Muscle layer of duodenum (tissue), 2 donors: ENCODE measurements at regions not wholly inside any gene's neighbourhood (a gene's known extent, or its start where the extent isn't known, plus 50 kb on each side); places are given as distances from the start of the nearest gene placed in this dataset.
"Not testable (repeated sequence)": the region's sequence is repeated elsewhere in the genome, so short reads cannot be mapped to it uniquely, and the experiment has no call there.

Experiments
- H3K27ac ChIP-seq: one replicate; pipeline ENCODE4 v1.7.0; 2013; ENCODE audit warnings: mild to moderate bottlenecking, low read length
- H3K27me3 ChIP-seq: one replicate; pipeline ENCODE4 v1.7.0; 2013; ENCODE audit warnings: low read depth, mild to moderate bottlenecking, control low read depth, low read length
- H3K36me3 ChIP-seq, 2 donors: one replicate each; pipeline ENCODE4 v1.7.0; 2013; ENCODE audit warnings: low read length in 2 of 2, control low read depth in 1 of 2, mild to moderate bottlenecking in 1 of 2; ENCODE audit not compliant: insufficient read depth in 2 of 2, control insufficient read depth in 1 of 2
- H3K4me1 ChIP-seq, 2 donors: one replicate each; pipeline ENCODE4 v1.7.0; 2013; ENCODE audit warnings: low read length in 2 of 2, mild to moderate bottlenecking in 2 of 2, control low read depth in 1 of 2, moderate library complexity in 1 of 2; ENCODE audit not compliant: insufficient read depth in 2 of 2, control insufficient read depth in 1 of 2
- H3K4me3 ChIP-seq, 2 donors: one replicate each; pipeline ENCODE4 v1.7.0; 2013; ENCODE audit warnings: low read length in 2 of 2, low read depth in 1 of 2, mild to moderate bottlenecking in 1 of 2
- H3K9me3 ChIP-seq, 2 donors: one replicate each; pipeline ENCODE4 v1.7.0; 2013; ENCODE audit warnings: low read length in 2 of 2, control low read depth in 1 of 2, mild to moderate bottlenecking in 1 of 2; ENCODE audit not compliant: control insufficient read depth in 1 of 2
- donor health status: healthy.

DNA sequence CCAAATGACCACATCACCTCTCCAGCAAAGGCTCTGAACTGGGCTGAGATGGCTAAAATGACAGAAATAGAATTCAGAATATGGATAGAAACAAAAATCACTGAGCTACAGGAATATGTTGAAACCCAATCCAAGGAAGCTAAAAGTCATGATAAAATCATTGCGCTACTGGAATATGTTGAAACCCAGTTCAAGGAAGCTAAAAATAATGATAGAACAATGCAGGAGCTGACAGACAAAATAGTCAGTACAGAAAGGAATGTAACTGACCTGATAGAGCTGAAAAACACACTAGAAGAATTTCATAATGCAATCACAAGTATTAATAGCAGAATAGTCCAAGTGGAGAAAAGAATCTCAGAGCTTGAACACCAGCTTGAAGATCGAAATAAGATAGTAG is 394.9 kb upstream of the GRAMD2B start:
- Histone ChIP-seq H3K4me3 (no peak overlapping the region), H3K27ac (no peak overlapping the region), H3K36me3 (no peaks in the 10 kb centered on the region), H3K27me3 (no peaks in the 10 kb centered on the region), H3K4me1 (no peaks in the 10 kb centered on the region), H3K9me3 (peaks cover 0 to 24% of the 10 kb centered on the region in 2 donors)

DNA sequence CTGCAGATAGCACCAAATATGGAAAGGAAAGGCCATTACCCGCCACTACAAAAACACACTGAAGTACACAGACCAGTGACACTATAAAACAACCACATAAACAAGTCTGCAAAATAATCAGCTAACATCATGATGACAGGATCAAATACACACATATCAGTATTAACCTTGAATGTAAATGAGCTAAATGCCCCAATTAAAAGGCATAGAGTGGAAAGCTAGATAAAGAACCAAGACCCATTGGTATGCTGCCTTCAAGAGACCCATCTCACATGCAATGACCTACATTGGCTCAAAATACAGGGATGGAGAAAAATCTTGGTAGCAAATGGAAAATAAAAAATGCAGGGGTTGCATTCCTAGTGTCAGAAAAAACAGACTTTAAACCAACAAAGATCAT is 393.9 kb upstream of the GRAMD2B start:
- H3K4me3 ChIP-seq, H3K36me3 ChIP-seq, H3K27me3 ChIP-seq, H3K4me1 ChIP-seq, H3K27ac ChIP-seq: not testable (repeated sequence)
- H3K9me3 ChIP-seq, result peaks cover 0 to 24% of the 10 kb centered on the region in 2 donors

DNA sequence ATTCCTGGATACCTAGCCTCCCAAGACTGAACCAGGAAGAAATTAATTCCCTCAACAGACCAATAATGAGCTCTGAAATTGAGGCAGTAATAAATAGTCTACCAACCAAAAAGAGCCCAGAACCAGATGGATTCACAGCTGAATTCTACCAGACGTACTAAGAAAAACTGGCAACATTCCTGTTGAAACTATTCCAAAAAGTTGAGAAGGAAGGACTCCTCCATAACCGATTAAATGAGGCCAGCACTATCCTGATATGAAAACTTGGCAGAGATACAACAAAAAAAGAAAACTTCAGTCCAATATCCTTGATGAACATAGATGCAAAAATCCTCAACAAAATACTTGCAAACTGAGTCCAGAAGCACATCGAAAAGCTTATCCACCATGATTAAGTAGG is 392.5 kb upstream of the GRAMD2B start:
- H3K4me1 ChIP-seq, result no peaks in the 10 kb centered on the region
- H3K4me3 ChIP-seq, result no peak overlapping the region
- no peaks in the 10 kb centered on the region for H3K27me3 ChIP-seq
- peaks cover 0 to 24% of the 10 kb centered on the region in 2 donors for H3K9me3 ChIP-seq
- no peak overlapping the region for H3K27ac ChIP-seq
- no peaks in the 10 kb centered on the region for H3K36me3 ChIP-seq

DNA sequence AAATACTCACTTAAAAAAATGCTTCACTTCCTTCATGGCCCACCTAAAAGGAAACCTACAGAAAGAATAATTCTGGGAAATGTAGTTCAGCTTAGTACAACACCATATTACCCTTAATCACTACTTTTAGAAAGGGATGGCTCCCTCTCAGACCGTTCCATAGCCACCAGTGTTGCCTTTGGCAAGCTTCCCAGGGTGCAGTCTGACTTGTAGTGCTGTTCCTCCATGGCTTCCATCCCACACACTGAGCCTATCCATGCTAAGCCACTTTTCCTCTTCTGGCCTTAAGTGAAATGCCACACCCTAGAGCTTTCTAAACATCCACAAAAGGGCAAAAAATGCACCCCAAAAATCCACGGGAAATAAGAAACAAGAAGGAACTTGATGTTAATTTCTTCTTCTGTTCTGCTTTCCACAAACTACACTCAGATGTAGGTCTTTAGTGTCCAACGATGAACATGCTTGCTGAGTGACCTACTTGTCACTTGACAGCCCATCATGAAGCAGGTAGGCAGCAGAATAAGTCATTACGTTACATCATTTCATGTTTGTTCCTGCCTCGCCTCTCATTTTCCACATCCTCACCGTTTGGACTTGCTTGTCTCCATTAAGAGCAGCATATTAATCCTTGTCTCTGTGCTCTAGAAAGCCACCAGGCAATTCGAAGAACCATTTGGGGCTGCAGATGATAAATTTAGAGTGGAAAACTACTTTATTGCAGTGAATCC is 391.1 kb upstream of the GRAMD2B start:
- H3K9me3 ChIP-seq, result peaks cover 0 to 24% of the 10 kb centered on the region in 2 donors
- no peaks in the 10 kb centered on the region for H3K36me3 ChIP-seq
- H3K4me1 ChIP-seq, result no peaks in the 10 kb centered on the region
- no peaks in the 10 kb centered on the region for H3K27me3 ChIP-seq
- no peak overlapping the region for H3K27ac ChIP-seq
- no peak overlapping the region for H3K4me3 ChIP-seq

DNA sequence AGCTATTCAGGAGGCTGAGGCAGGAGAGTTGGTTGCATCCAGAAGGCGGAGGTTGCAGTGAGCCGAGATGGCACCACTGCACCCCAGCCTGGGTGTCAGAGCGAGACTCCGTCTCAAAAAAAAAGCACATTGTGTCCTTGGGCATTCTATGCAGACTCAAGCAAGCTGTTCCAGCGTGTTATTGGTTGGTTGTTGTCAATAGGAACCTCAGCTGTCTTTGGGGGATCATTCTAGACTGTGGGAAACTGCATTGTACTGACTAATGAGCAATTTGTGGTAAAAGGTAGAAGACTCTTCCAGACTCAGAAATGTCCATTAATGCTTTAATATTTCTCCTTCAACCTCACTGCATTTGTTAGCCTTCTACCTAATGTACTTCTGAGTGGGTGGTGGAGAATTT is 379.5 kb upstream of the GRAMD2B start:
- H3K9me3 ChIP-seq, result no peaks in the 10 kb centered on the region
- H3K27ac ChIP-seq, result no peak overlapping the region
- H3K27me3 ChIP-seq, result no peaks in the 10 kb centered on the region
- no peaks in the 10 kb centered on the region for H3K36me3 ChIP-seq
- no peak overlapping the region for H3K4me3 ChIP-seq
- peaks cover 0 to 13% of the 10 kb centered on the region in 2 donors for H3K4me1 ChIP-seq

DNA sequence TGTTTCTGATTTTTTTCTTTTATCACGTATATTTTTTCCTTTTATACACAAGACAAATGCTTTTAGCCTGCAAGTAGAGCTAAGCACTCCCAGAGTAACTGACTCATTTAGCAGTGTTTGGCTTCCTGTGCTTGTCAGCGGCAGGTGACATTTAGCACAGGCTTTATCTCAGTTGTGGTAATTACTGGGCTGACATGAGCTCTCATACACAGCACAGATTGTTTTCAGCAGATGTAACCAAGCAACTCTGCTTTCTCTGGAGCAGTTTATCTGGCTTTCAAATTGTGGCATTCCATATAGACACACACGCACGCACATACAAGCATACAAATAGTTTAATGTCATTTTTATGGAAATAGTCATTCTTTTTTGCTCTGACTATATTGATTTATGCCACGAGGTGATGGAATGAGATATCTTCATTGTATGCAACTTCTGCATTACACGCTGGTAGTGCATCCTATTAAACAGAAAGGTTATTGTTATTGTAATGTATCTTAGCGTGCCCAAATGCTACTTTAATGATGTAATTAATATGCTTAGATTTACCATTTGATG is 379.0 kb upstream of the GRAMD2B start:
- Histone ChIP-seq H3K27me3 (no peaks in the 10 kb centered on the region), H3K27ac (no peak overlapping the region), H3K4me1 (peaks cover 0 to 13% of the 10 kb centered on the region in 2 donors), H3K9me3 (no peaks in the 10 kb centered on the region), H3K4me3 (no peak overlapping the region), H3K36me3 (no peaks in the 10 kb centered on the region)

DNA sequence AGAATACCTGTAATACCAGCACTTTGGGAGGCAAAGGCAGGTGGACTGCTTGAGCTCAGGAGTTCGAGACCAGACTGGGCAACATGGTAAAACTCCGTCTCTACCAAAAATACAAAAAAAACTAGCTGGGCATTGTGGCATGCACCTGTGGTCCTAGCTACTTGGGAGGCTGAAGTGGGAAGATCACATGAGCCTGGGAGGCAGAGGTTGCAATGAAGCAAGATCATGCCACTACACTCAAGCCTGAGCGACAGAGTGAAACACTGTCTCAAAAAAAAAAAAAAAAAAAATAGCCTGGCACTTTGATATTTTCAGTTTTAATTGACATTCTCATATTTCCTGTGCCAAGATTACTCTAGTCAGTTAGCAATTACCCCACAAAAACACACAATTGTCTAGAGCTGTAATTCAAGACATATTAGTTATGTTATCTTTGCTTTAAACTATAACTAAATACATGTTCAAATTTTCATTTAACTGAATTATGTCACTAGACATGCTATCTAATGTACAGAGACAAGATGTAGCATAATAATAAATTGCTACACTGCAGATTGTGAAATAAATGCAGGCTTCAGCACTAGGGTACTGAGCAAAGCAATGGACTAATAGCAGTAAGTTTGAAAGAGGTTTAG is 378.2 kb upstream of the GRAMD2B start:
- H3K9me3 ChIP-seq, result no peaks in the 10 kb centered on the region
- H3K27ac ChIP-seq, result no peak overlapping the region
- H3K4me1 ChIP-seq, result peaks cover 0 to 13% of the 10 kb centered on the region in 2 donors
- H3K36me3 ChIP-seq, result no peaks in the 10 kb centered on the region
- no peaks in the 10 kb centered on the region for H3K27me3 ChIP-seq
- H3K4me3 ChIP-seq, result no peak overlapping the region

DNA sequence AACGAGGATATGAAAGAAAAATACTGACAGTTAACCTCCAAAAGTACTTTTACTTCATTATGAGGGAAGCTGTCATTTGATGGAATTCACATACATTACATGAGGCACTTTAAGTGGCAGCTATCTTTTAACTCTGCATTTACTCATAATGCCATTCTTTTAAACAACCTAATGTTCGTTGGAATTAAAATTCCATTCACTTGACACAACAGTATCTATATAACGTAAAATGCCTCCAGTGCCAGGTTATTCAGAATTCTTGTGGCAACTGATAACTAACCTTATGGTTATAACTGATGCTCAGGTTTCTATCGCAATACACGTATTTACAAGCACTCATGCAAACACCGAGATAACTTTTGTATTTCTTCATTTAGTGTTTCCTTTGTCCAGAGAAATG is 376.9 kb upstream of the GRAMD2B start:
- peaks cover 0 to 13% of the 10 kb centered on the region in 2 donors for H3K4me1 ChIP-seq
- no peaks in the 10 kb centered on the region for H3K27me3 ChIP-seq
- no peak overlapping the region for H3K27ac ChIP-seq
- no peaks in the 10 kb centered on the region for H3K9me3 ChIP-seq
- no peak overlapping the region for H3K4me3 ChIP-seq
- no peaks in the 10 kb centered on the region for H3K36me3 ChIP-seq

DNA sequence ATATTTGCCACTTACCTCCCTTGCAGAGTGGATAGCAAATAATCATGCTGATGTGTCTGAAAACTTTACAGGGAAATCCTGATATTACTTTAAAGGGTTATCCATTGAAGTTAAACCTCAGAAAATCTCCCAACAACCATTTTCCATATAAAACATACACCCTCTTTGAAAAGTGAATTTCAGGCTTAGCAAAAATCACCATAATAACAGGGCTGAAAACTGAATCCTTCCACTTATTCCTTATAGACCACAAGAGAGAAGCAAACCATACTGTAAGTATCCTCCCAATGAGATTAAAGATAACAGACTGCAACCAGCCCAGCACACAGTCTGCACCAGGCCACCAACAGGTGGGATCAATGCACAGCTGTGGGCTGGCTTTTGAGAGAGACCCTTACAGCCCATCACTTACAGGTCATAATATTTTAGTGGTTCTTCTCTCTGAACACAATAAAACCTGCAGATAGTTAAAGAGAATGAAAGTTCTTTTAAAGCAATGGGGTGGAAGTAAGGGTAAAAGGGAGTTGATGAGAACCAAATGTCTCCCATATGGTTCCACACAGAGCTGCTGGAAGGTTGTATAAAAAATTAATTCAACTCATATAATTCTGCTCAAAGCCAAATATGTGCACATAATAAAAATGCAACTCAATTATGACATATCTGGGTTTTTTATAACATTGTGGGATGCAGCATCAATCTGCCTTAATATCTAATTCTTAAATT is 376.2 kb upstream of the GRAMD2B start:
- Histone ChIP-seq H3K4me1 (peaks cover 0 to 13% of the 10 kb centered on the region in 2 donors), H3K36me3 (no peaks in the 10 kb centered on the region), H3K27ac (no peak overlapping the region), H3K4me3 (no peak overlapping the region), H3K27me3 (no peaks in the 10 kb centered on the region), H3K9me3 (no peaks in the 10 kb centered on the region)

DNA sequence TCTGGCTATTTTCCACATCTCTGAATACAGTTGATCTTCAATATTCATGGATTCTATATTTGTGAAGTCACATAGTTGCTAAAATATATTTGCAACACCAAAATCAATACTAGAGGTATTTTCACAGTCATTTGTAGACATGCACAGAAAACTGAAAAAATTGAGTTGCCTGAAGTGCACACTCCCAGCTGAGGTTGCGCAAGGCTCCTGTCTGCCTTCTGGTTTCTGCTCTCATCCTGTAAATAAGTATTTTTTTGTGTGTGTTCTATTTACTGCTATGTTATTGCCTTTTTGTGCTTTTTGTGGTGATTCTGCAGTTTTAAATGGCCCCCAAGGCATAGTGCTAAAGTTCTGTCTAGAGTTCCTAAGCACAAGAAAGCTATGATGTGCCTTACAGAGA is 371.1 kb upstream of the GRAMD2B start:
- Histone ChIP-seq H3K4me1 (no peaks in the 10 kb centered on the region), H3K27me3 (no peaks in the 10 kb centered on the region), H3K36me3 (no peaks in the 10 kb centered on the region), H3K9me3 (no peaks in the 10 kb centered on the region), H3K4me3 (no peak overlapping the region), H3K27ac (no peak overlapping the region)

DNA sequence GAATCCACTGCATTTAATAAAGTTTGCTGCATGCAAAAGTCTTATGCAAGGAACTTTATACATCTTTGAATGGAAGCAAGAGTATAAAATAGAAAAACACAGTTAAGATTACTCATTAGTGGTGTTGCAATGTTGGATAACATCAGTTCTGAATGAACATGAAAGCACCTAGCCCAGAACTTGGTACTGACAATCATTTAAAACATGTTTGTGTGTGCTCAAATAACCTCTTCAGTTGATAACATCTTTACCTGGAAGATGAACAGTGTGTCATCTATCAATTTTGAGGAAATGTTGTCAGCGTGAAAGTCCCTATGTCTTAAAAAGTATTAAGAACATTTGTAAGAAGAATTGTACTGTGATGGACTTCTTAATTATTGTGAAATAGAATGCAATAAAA is 370.4 kb upstream of the GRAMD2B start:
- no peaks in the 10 kb centered on the region for H3K4me1 ChIP-seq
- no peak overlapping the region for H3K27ac ChIP-seq
- H3K9me3 ChIP-seq, result no peaks in the 10 kb centered on the region
- H3K27me3 ChIP-seq, result no peaks in the 10 kb centered on the region
- H3K4me3 ChIP-seq, result no peak overlapping the region
- no peaks in the 10 kb centered on the region for H3K36me3 ChIP-seq
